ENCODE measurements at regions not wholly inside any gene's neighbourhood (a gene's known extent, or its start where the extent isn't known, plus 50 kb on each side); places are given as distances from the start of the nearest gene placed in this dataset.
"Not testable (repeated sequence)": the region's sequence is repeated elsewhere in the genome, so short reads cannot be mapped to it uniquely, and the experiment has no call there.

GRCh38 chr13:90933097-90933826 lies 414.2 kb upstream of the MIR17HG start:
- Histone ChIP-seq H3K27me3 (ENCODE audit: insufficient read depth, low read length) (no peaks in the 10 kb centered on the region), H4K20me1 (ENCODE audit: insufficient read depth, low read length) (no peaks in the 10 kb centered on the region), H3K9me3 (ENCODE audit: low read depth, low read length) (no peaks in the 10 kb centered on the region), H3K79me2 (ENCODE audit: insufficient read depth, low read length) (no peaks in the 10 kb centered on the region), H3K4me1 (ENCODE audit: insufficient read depth, low read length) (no peaks in the 10 kb centered on the region), H3K36me3 (ENCODE audit: insufficient read depth, low read length) (no peaks in the 10 kb centered on the region), H3K27ac (ENCODE audit: low read depth, low read length) (no peak overlapping the region), H2AFZ (ENCODE audit: low read length) (no peak overlapping the region), H3K4me3 (ENCODE audit: insufficient read depth, low read length) (no peak overlapping the region), H3K4me2 (ENCODE audit: insufficient read depth, low read length) (no peak overlapping the region)
- DNase-seq (ENCODE audit: insufficient read length, low spot score, missing footprints) = no peak
- no peak for TF ChIP-seq CTCF (IDR thresholded peaks at IDR 0.05; ENCODE audit: extremely low read depth, low read depth, low read length)

- Histone ChIP-seq H3K9me3 (ENCODE audit: low read depth, low read length) (no peaks in the 10 kb centered on the region), H3K4me2 (ENCODE audit: insufficient read depth, low read length) (no peak overlapping the region), H3K4me1 (ENCODE audit: insufficient read depth, low read length) (no peaks in the 10 kb centered on the region), H3K79me2 (ENCODE audit: insufficient read depth, low read length) (no peaks in the 10 kb centered on the region), H3K36me3 (ENCODE audit: insufficient read depth, low read length) (no peaks in the 10 kb centered on the region), H4K20me1 (ENCODE audit: insufficient read depth, low read length) (no peaks in the 10 kb centered on the region), H3K27ac (ENCODE audit: low read depth, low read length) (no peak overlapping the region), H2AFZ (ENCODE audit: low read length) (no peak overlapping the region), H3K4me3 (ENCODE audit: insufficient read depth, low read length) (no peak overlapping the region), H3K27me3 (ENCODE audit: insufficient read depth, low read length) (no peaks in the 10 kb centered on the region)
- TF ChIP-seq CTCF (IDR thresholded peaks at IDR 0.05; ENCODE audit: extremely low read depth, low read depth, low read length) = no peak
- DNase-seq (ENCODE audit: insufficient read length, low spot score, missing footprints) = no peak
Measured at GRCh38 chr13:90934741-90935140, 412.7 kb upstream of the MIR17HG start.

GRCh38 chr13:90938848-90939247 lies 408.6 kb upstream of the MIR17HG start:
- H3K36me3 ChIP-seq (ENCODE audit: insufficient read depth, low read length) = no peaks in the 10 kb centered on the region
- H3K4me2 ChIP-seq (ENCODE audit: insufficient read depth, low read length) = no peak overlapping the region
- H2AFZ ChIP-seq (ENCODE audit: low read length) = no peak overlapping the region
- H3K4me1 ChIP-seq (ENCODE audit: insufficient read depth, low read length) = no peaks in the 10 kb centered on the region
- no peak for DNase-seq (ENCODE audit: insufficient read length, low spot score, missing footprints)
- no peaks in the 10 kb centered on the region for H4K20me1 ChIP-seq (ENCODE audit: insufficient read depth, low read length)
- no peak overlapping the region for H3K4me3 ChIP-seq (ENCODE audit: insufficient read depth, low read length)
- H3K9me3 ChIP-seq (ENCODE audit: low read depth, low read length) = no peaks in the 10 kb centered on the region
- no peak overlapping the region for H3K27ac ChIP-seq (ENCODE audit: low read depth, low read length)
- TF ChIP-seq CTCF (IDR thresholded peaks at IDR 0.05; ENCODE audit: extremely low read depth, low read depth, low read length) = no peak
- H3K27me3 ChIP-seq (ENCODE audit: insufficient read depth, low read length) = no peaks in the 10 kb centered on the region
- no peaks in the 10 kb centered on the region for H3K79me2 ChIP-seq (ENCODE audit: insufficient read depth, low read length)

- Histone ChIP-seq H2AFZ (ENCODE audit: low read length) (no peak overlapping the region), H3K4me2 (ENCODE audit: insufficient read depth, low read length) (no peak overlapping the region), H3K27ac (ENCODE audit: low read depth, low read length) (no peak overlapping the region), H3K36me3 (ENCODE audit: insufficient read depth, low read length) (no peaks in the 10 kb centered on the region), H3K27me3 (ENCODE audit: insufficient read depth, low read length) (no peaks in the 10 kb centered on the region), H3K79me2 (ENCODE audit: insufficient read depth, low read length) (no peaks in the 10 kb centered on the region), H4K20me1 (ENCODE audit: insufficient read depth, low read length) (no peaks in the 10 kb centered on the region), H3K9me3 (ENCODE audit: low read depth, low read length) (peaks cover 4% of the 10 kb centered on the region), H3K4me1 (ENCODE audit: insufficient read depth, low read length) (no peaks in the 10 kb centered on the region), H3K4me3 (ENCODE audit: insufficient read depth, low read length) (no peak overlapping the region)
- DNase-seq (ENCODE audit: insufficient read length, low spot score, missing footprints) = no peak
- TF ChIP-seq CTCF (IDR thresholded peaks at IDR 0.05; ENCODE audit: extremely low read depth, low read depth, low read length) = no peak
Measured at GRCh38 chr13:90943946-90944345, 403.5 kb upstream of the MIR17HG start.

- not testable (repeated sequence) for H3K9me3 ChIP-seq (ENCODE audit: low read depth, low read length); H3K79me2 ChIP-seq (ENCODE audit: insufficient read depth, low read length); H3K4me1 ChIP-seq (ENCODE audit: insufficient read depth, low read length); H3K27ac ChIP-seq (ENCODE audit: low read depth, low read length); H2AFZ ChIP-seq (ENCODE audit: low read length); H4K20me1 ChIP-seq (ENCODE audit: insufficient read depth, low read length); DNase-seq (ENCODE audit: insufficient read length, low spot score, missing footprints); H3K4me2 ChIP-seq (ENCODE audit: insufficient read depth, low read length); H3K27me3 ChIP-seq (ENCODE audit: insufficient read depth, low read length); H3K4me3 ChIP-seq (ENCODE audit: insufficient read depth, low read length); H3K36me3 ChIP-seq (ENCODE audit: insufficient read depth, low read length)
Measured at GRCh38 chr13:90945146-90945545, 402.3 kb upstream of the MIR17HG start.

- not testable (repeated sequence) for H3K9me3 ChIP-seq (ENCODE audit: low read depth, low read length); H3K4me3 ChIP-seq (ENCODE audit: insufficient read depth, low read length); H3K4me2 ChIP-seq (ENCODE audit: insufficient read depth, low read length); H3K4me1 ChIP-seq (ENCODE audit: insufficient read depth, low read length); DNase-seq (ENCODE audit: insufficient read length, low spot score, missing footprints); H2AFZ ChIP-seq (ENCODE audit: low read length); H3K27ac ChIP-seq (ENCODE audit: low read depth, low read length); H4K20me1 ChIP-seq (ENCODE audit: insufficient read depth, low read length); H3K36me3 ChIP-seq (ENCODE audit: insufficient read depth, low read length); H3K27me3 ChIP-seq (ENCODE audit: insufficient read depth, low read length); H3K79me2 ChIP-seq (ENCODE audit: insufficient read depth, low read length)
Measured at GRCh38 chr13:90946125-90946524, 401.4 kb upstream of the MIR17HG start.

Measured in osteoblast (primary cell).